Kidney tubule cell (primary cell): ENCODE measurements at regions not wholly inside any gene's neighbourhood (a gene's known extent, or its start where the extent isn't known, plus 50 kb on each side); places are given as distances from the start of the nearest gene placed in this dataset.
A peak's percentile ranks its signal among the peaks of the same experiment; 100 is the strongest.

Experiments
- DNase-seq: peaks from one replicate; pipeline ENCODE4 v3.0.0-alpha.2; 2018; ENCODE audit warnings: low spot score

DNA sequence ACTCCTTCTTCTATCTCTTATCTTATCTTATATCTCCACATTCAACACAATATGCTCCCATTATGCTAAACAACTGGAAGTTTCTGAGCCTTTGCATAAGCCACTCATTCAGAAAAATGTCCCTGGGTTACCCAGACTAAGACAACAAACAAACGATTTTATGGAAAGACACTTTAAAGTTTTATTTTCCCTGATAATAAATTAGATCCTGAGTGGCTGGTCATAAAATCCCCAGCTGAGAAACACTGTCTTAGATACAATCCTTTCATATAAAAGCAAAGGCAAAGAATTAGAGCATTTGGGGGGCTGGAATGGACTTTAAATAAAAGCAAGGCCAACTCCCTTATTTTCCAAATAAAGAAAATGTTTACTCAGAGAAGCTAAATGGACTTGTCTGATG is 322.3 kb downstream of the GBE1 start:
- no peak for DNase-seq

DNA sequence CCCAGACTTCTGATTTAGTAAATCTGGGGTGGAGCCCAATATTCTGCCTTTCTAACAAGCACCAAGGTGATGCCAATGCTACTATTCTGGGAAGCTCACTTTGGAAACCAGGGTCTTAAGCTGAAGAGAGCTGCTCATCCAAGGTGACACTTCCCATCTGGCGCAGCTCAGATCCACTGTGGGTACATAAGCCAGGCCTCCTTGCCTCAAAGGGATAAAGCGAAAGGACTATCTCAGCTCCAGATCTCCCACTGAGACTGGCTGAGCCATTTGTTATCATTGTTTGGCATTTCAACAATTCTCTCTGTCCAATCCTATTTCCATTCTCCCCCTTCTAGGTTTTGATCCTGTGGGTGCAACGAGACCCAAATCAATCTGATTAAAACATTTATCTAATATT is 323.8 kb downstream of the GBE1 start:
- DNase-seq: no peak

DNA sequence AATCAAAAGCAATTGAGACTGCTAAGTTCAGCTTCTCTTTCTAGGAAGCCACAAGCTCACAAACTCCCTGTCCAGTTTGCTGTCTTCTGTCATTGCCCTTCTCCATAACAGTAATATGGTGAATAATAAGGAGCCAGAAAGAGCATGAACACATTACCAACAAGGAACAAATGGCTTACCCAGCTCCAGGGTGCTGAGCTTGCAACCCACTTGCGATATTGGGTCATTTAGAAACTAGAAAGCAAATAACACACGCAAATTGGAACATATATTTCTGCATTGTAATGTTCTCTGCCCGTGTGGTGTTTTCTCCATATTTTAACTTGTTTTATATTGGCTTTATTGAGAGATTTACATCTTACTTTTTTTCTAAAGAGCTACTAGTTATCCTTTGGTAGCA is 325.3 kb downstream of the GBE1 start:
- no peak for DNase-seq

DNA sequence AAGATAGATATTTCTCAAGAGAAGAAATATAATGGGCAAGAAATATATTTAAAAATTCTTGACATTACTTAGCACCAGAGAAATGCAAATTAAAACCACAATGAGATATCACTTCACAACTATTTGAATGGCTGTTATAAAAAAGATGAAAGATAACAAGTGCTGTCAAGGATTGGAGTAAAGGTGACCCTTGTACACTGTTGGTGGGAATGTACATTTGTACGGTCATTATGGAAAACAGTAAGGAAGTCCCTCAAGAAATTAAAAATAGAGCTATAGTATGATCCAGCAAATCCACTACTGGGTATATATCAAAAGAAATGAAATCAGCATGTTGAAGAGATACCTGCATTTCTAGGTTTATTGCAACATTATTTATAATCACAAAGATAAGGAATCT is 326.4 kb downstream of the GBE1 start:
- DNase-seq: no peak

DNA sequence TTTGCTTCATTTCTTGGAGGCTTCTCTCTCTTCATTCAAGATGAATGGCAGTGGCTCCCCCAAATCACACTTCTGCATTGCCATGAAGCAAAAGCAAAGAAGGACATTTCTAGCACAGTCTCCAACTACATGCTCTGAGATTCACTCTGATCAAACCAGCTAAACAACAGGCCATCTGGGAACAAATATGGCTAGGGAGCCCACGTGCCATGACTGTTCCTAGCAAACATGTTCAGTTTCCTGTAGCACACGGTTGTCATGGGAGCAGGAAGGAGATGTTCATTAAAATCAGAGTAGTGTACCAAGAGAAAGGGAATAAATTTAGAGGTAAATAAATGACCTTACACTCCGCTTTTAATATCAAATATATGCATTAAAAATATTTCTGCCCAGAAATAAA is 327.3 kb downstream of the GBE1 start:
- DNase-seq: no peak

DNA sequence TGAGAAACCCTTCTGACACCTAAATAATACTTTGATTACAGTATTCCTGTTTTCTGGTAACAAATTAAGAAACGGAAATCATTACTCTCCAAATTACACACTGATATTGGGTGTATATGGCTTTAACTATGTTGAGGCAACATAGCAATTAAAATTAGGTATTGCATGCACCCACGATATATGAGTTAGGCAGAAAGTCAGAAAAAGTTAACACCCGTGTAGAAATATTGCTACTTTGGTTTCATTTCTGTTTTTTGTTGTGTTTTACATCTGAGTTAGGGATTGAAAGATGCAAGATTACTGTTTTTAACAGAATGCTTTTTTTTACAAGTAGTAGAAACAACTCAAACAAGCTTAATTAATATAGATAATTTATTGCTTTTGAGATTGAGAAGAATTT is 327.8 kb downstream of the GBE1 start:
- no peak for DNase-seq

DNA sequence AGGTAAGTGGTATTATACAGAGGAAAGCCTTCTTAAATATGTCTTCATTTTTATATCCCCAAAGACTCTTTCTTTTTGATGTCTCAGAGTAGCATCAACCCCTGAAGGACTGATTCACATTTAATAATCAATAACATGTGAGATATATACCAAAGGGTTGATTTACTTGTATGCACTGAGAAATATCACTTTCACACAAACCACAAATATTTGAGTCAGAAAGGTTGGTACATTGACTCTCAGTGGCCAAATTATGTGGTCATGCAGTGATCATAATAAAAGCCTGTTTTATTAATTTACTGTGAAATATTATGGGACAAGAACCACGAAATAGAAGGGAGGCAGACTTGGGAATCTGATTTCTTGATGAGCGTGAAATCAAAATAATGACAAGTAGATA is 329.0 kb downstream of the GBE1 start:
- no peak for DNase-seq

DNA sequence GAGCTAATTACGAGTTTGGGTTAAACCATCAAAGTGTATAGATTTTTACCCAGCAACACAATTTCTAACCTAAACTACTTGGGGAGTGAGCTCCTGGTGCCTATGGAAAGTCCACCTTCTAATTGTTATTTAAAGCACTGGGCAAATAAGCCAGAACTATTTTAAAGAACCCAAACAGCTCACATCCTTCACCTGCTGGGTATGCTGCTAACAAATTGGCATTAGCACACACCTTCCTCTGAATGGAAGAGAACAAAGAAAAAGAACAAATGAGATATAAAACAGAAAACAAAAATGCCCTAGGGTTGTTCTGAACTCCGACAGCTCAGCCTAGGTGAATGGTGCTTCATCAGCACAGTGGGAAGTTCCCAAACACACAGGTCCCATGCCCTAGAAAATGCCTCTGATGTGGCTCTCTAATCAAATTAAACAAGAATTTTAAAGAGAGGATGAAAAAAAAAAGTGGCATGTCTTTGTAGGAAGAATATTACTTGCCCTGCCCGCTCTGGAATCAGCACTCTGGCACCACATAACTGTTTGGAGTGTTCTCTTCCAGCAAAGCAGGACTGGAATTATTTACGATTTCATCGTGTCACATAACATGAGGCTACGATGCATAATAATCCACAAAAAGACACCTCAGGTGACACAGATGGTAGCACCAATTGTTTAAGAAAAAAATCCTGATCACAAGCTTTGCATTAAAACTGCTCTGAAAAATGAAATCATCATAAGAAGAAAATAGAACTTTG is 334.4 kb downstream of the GBE1 start:
- no peak for DNase-seq

DNA sequence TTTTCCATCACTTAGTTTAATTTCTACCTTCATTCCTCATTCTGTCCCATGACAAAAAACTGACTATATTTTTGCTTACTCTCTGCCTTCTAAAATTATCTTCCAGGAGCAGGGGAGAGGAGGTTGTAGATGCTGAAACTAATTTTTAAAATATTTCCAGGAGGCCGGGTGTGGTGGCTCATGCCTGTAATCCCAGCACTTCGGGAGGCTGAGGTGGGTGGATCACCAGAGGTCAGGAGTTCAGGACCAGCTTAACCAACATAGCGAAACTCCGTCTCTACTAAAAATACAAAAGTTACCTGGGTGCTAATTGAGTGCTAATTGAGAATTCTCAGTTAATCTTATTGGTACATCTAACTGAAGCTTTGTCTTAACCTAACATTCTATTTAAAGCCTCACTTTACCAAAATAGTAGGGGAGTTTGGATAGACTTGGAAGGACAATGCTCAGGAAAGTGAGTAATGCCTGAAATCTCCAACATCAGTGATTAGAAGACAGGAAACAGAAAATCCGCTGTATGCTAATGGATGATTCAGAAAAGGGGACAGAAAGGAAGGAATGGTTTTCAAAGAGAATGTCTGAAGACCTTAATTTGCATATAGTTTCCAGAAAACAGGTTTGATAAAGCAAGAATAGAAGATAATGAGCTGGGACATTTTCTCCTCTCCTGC is 336.1 kb downstream of the GBE1 start:
- peak; percentile 49 for DNase-seq

DNA sequence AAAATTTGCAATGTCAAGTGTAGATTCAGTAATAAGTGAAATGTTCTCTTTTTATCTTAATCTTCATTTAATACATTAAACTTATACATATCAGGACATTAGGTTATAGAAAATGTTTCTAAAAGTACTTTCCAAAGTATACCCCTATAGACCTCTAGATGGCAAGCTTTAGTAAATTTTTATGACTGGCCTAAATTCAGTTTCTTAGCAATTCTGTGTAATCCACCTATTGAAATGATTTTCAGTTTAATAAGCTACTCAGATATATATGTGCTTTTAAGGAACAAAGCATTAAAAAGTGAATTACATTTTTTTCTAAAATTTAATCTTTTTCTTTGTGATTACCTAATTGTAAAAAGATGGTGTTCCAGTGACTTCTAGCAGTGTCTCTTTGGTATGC is 342.2 kb downstream of the GBE1 start:
- peak; percentile 21 for DNase-seq

DNA sequence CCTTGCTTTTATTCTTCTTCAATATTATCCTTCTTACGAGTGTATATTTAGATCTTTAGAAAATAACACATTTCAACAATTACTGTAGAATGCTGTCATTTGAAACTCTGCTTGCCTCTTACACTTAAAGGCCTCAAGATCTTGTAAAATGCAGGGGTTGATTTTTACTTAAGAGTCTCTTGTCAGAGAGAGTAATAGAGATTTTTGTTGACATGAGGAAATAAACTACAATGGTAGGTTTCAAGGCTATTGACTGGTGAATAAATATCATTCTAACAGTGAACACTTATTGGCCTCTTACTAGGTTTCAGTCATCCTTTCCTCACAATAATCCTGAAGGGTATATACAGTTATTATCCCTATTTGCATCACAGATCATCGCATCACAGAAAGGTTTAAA is 344.6 kb downstream of the GBE1 start:
- DNase-seq: no peak

DNA sequence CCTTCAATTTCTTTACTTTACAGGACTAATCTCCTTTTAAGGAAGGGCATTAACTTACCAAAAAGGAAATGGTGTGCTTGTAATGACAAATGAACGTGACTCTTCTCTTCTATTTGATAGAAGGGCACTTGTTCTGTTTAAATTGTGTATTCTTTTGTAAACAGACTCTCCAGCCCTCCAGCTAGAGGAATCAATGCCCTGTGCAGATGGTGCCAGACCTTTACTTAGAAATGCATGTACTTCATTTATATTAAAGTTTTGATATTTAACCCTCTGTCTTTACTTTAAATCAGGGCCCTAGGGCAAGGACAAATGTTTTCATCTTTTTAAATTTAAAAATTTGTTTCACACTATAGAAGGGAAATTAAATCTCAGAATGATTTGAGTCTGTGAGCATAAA is 355.1 kb downstream of the GBE1 start:
- DNase-seq: no peak

DNA sequence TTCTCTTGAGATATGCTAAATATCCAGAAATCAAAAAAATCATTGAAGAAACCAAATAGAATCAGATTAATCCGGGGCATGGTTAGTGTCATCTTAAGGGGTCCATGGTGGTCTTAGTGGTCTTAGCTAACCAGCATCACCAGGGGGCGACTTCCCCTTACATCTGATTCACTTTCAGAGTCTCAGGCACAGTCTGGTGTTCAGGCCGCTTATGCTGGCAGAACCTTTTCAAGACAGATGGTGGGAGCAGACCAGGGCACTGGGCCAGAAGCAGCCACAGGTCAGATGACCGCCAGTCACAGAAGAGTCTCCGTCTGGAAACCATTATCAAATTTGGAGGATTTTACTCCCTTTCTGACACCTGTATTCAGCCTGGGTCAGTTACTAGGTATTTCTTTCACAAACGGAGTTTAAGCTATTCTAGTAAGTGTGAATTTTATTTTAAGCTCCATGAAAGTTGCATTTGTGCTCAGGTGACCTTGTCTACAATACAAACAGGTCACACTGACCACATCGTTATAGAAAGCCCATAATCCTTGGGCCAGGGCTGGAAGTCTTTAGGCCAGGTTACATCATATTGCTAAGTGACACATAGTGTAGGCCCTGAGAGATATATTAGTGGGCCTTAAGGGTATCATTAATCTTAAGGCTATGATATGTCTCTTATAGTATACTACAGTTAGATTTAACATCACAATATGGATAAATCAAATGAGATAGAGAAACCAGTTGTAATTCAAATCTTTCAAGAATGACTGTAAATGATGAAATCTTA is 365.5 kb downstream of the GBE1 start:
- no peak for DNase-seq

DNA sequence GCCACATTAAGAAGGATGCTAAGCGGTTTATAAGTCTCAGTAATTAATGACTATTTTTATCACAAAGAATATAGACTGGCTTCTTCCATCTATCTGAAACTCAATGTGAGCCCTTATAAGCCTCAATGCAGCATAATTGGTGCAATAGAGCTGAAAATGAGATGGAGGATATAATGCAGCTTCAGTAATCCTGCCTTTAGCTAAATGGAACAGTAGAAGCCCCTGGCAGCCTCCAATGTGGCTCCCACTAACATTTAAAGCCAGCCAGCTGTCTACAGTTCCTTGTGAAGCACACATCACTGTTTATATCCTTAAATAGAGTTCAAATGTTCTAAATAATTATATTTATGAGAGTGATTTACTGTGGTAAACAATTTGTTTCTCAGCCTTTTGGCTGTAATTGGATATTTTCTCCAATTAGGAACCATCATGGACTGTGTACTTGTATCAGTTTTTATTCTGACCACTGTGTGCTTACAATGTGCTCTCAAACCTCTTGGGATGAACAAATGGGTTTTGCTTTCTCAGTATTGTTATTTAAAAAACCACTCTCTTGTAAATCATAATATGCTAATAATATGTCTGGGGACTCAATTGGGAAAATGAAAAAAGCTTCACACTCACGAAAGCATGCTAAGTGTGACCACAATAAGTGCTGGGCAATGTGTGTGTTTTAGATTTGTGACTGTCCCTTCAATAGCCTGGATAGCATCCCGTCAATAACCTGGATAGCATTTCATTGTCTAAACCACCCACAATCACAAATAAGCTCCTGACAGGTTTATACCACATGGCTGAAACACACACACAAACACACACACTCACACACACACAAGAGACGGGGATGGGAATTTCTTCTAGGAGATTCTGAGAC is 366.6 kb downstream of the GBE1 start:
- no peak for DNase-seq

DNA sequence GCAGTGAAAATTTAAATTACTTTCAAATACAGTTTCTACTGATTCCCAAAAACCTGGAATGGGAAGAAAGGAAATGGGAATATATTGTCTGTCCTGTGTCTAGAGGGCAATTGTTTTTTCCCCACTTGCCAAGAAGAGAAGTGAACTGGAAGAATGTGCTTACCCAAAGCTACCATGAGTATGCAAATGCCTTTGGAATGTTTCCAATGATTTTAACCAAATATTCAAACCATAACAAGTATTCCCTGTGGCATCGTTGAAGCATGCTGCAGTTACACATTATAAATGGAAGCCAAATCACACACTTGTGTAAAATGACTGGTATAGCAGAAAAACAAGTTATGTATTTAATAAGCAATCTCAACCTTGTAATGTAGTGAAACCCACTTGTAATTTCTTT is 368.2 kb downstream of the GBE1 start:
- peak; percentile 4 for DNase-seq

DNA sequence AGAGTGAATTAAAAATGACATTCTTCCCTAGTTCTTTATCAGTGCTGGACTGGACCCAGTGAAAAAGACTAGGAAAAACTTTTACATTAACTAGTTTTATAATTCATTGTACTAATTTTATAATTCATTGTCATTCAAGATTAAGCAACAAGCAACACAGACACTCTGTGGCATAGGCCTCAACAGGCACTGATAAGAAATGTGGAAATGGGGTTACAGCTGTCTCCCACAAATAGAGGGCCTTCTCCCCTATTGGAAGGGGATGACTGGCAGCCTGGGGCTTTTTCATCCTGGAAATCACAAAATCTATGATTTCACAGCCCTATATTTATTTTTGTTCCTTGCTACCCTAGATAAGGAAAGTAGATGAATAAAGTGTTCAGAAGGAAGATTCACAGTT is 370.6 kb downstream of the GBE1 start:
- no peak for DNase-seq

DNA sequence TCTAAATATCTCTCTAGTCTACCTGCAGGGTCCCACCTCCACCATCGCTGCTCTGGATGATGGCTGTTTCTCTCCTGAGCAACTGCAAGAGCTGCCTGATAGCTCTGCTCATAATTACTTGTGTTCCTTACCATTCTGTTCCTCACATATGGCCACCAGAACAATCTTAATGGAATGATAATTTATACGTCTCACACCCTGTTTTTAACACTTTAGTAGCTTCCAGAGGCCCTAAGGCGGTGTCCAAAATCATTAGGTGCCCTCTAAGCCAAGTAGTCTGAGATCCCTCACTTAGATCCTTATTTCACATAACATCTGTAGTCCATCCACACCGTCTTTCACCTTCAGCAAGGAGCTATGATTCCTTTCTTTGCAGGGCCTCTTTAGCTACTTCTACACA is 373.3 kb downstream of the GBE1 start:
- no peak for DNase-seq

DNA sequence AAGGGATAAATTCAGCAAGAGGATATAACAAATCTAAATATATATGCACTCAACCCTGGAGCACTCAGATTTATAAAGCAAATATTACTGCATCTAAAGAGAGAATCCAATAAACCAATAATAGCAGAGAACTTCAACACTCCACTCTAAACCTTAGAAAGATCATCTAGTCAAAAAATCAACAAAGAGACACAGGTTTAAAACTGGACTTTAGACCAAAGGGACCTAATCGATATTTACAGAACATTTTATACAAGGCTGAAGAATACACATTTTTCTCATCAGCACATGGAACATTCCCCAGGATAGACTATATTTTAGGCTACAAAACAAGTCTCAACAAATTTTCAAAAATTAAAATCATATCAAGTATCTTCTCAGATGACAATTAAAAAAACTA is 379.0 kb downstream of the GBE1 start:
- no peak for DNase-seq

DNA sequence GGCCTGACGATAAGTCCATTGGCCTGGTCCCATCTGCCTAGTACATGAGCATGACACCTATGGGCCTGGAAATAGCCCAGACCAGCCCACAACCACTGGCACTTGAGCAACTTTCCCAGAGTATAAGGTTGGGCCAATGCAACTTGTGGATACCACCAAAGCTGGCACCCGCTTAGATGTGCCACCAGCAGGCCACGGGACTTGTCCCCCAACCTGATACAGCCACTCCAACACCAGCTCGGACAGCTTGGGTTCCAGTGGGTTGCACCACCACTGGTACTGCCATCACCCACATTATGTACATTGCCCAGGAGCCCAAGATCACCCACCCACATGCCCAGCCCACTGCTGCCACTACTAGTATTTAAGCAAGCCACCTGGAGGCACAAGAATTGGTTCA is 381.2 kb downstream of the GBE1 start:
- DNase-seq: no peak

DNA sequence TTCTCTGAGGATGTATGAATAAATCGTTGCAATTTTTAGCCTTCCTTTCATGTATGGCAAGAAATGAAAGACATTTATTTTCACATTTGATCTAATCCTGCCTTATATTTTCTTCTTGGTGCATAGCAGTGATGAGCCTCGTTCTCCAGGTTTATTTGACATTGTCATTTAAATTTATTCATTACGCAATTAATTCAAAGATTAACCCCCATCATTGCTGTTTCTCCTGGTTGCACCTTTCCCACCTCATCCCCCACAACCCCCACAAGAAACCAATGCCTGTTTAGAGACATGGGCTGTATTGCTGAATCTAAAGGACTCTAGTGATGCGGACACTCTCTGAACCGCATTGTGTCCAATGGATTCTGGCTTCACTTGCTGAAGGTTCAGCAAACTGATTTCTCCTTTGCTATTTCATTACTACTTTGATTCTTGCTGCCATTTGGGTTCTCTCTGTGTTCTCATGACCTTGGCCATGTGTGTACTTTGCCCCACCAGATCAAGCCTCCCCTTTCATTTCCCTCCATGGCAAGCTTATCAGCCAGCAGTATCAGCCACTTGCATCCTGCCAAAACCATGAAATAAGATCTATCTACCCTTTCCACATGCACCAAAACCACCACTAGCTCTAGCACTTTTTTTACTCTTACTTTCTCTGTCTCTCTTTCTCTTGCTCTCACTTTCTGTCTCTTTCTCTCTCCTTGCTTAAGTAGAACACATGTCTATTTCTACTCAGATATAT is 382.7 kb downstream of the GBE1 start:
- DNase-seq: no peak

DNA sequence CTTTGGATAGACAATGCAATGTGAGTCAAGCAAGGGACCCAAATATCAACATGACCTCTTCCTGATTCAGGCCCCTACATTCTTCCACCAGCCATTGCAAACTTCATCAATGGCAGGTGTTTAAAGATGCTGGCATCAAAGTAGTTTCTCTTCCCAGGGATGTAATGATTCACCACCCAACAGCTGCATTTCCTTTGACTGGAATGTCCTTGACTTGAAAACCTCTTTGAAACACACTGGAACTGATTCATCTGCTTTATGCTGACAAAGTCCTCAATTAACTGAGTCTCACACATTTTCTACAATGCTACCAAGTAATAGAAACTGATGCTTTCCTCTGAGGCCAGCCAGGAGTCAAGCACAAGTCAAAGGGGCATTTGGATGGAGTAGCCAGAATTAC is 385.5 kb downstream of the GBE1 start:
- peak; percentile 22 for DNase-seq

DNA sequence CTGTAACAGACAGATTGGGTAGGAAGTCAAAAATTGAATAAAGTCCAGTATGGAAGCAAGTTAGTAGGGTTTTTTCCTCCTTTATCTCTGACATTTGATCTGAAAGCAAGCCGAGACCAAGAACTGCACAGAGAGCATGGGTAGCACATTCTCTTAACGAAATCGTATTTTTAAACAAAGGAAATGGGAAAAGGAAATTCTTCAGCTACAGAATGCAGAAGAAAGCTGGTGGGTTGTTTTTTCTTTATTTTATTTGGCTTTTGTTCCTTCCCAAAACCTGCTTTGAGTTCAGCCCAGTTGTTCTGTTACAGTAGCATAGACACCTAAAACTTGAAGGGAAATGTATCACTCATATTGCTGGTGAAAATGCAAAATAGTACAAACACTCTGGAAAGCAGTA is 397.0 kb downstream of the GBE1 start:
- no peak for DNase-seq
